HUES64 (cell line): ENCODE measurements at regions not wholly inside any gene's neighbourhood (a gene's known extent, or its start where the extent isn't known, plus 50 kb on each side); places are given as distances from the start of the nearest gene placed in this dataset.

Experiments
- H3K27ac ChIP-seq: 2 replicates; pipeline ENCODE4 v1.7.0; 2013; ENCODE audit warnings: low read depth, low read length, inconsistent platforms
- H3K27me3 ChIP-seq: 2 replicates; pipeline ENCODE4 v1.6.1; 2013; ENCODE audit warnings: mild to moderate bottlenecking, low read length; ENCODE audit not compliant: insufficient read depth
- H3K36me3 ChIP-seq: 2 replicates; pipeline ENCODE4 v1.6.1; 2013; ENCODE audit warnings: mild to moderate bottlenecking, low read length; ENCODE audit not compliant: insufficient read depth
- H3K4me1 ChIP-seq: 2 replicates; pipeline ENCODE4 v1.6.1; 2013; ENCODE audit warnings: mild to moderate bottlenecking, low read length, moderate library complexity; ENCODE audit not compliant: insufficient read depth
- H3K4me3 ChIP-seq: 2 replicates; pipeline ENCODE4 v1.5.1; 2013; ENCODE audit warnings: mild to moderate bottlenecking, low read length, moderate library complexity
- H3K9ac ChIP-seq: 2 replicates; pipeline ENCODE4 v1.6.1; 2013; ENCODE audit warnings: mild to moderate bottlenecking, low read depth, low read length
- H3K9me3 ChIP-seq: 2 replicates; pipeline ENCODE4 v1.6.1; 2013; ENCODE audit warnings: low read depth, low read length; ENCODE audit not compliant: insufficient read depth
- whole genome bisulfite sequencing: fragments of 150-250, 120-280 bp; methylation state at CpG from one replicate; pipeline ENCODE4 v1.1.7; 2013; ENCODE audit warnings: missing lambda C conversion rate; 5-methylcytosine and 5-hydroxymethylcytosine counted together

- H3K9me3 ChIP-seq, result peaks cover 11% of the 10 kb centered on the region
- H3K27me3 ChIP-seq, result no peaks in the 10 kb centered on the region
- WGBS, result 80% methylated on average over 1 of the region's 2 CpGs
- H3K36me3 ChIP-seq, result no peaks in the 10 kb centered on the region
- no peaks in the 10 kb centered on the region for H3K4me1 ChIP-seq
- H3K9ac ChIP-seq, result no peak overlapping the region
- H3K4me3 ChIP-seq, result no peak overlapping the region
- H3K27ac ChIP-seq, result no peak overlapping the region
Observed at GRCh38 chr1:55568732-55569131, 353.6 kb upstream of the USP24 start.

- no peak overlapping the region for H3K27ac ChIP-seq
- no peaks in the 10 kb centered on the region for H3K4me1 ChIP-seq
- H3K27me3 ChIP-seq, result no peaks in the 10 kb centered on the region
- no peaks in the 10 kb centered on the region for H3K36me3 ChIP-seq
- H3K4me3 ChIP-seq, result no peak overlapping the region
- H3K9ac ChIP-seq, result no peak overlapping the region
- 75% methylated on average over 1 of the region's 1 CpG for WGBS
- no peaks in the 10 kb centered on the region for H3K9me3 ChIP-seq
Observed at GRCh38 chr1:55560266-55560665, 345.1 kb upstream of the USP24 start.

- H3K27me3 ChIP-seq, result no peaks in the 10 kb centered on the region
- H3K27ac ChIP-seq, result no peak overlapping the region
- H3K36me3 ChIP-seq, result no peaks in the 10 kb centered on the region
- H3K4me3 ChIP-seq, result no peak overlapping the region
- H3K4me1 ChIP-seq, result no peaks in the 10 kb centered on the region
- 88% methylated on average over 6 of the region's 6 CpGs for WGBS
- H3K9me3 ChIP-seq, result no peaks in the 10 kb centered on the region
- no peak overlapping the region for H3K9ac ChIP-seq
Observed at GRCh38 chr1:55559842-55560241, 344.7 kb upstream of the USP24 start.

- H3K4me1 ChIP-seq, result no peaks in the 10 kb centered on the region
- no peak overlapping the region for H3K9ac ChIP-seq
- no peaks in the 10 kb centered on the region for H3K27me3 ChIP-seq
- no peak overlapping the region for H3K4me3 ChIP-seq
- no peaks in the 10 kb centered on the region for H3K36me3 ChIP-seq
- no peak overlapping the region for H3K27ac ChIP-seq
- H3K9me3 ChIP-seq, result no peaks in the 10 kb centered on the region
- WGBS, result 95% methylated on average over 6 of the region's 6 CpGs
Observed at GRCh38 chr1:55559161-55559611, 344.0 kb upstream of the USP24 start.

GRCh38 chr1:55558515-55558914 lies 343.4 kb upstream of the USP24 start:
- Histone ChIP-seq H3K36me3 (no peaks in the 10 kb centered on the region), H3K9ac (no peak overlapping the region), H3K4me1 (no peaks in the 10 kb centered on the region), H3K4me3 (no peak overlapping the region), H3K27ac (no peak overlapping the region), H3K9me3 (no peaks in the 10 kb centered on the region), H3K27me3 (no peaks in the 10 kb centered on the region)
- WGBS, result 97% methylated on average over 3 of the region's 3 CpGs

GRCh38 chr1:55555956-55556725 lies 341.0 kb upstream of the USP24 start:
- no peak overlapping the region for H3K4me3 ChIP-seq
- H3K9ac ChIP-seq, result no peak overlapping the region
- no peaks in the 10 kb centered on the region for H3K4me1 ChIP-seq
- no peaks in the 10 kb centered on the region for H3K36me3 ChIP-seq
- 88% methylated on average over 10 of the region's 10 CpGs for WGBS
- no peaks in the 10 kb centered on the region for H3K9me3 ChIP-seq
- H3K27me3 ChIP-seq, result no peaks in the 10 kb centered on the region
- H3K27ac ChIP-seq, result no peak overlapping the region

GRCh38 chr1:55554611-55555010 lies 339.4 kb upstream of the USP24 start:
- WGBS, result 96% methylated on average over 3 of the region's 3 CpGs
- no peak overlapping the region for H3K4me3 ChIP-seq
- no peak overlapping the region for H3K27ac ChIP-seq
- no peaks in the 10 kb centered on the region for H3K27me3 ChIP-seq
- H3K36me3 ChIP-seq, result no peaks in the 10 kb centered on the region
- H3K9ac ChIP-seq, result no peak overlapping the region
- H3K9me3 ChIP-seq, result no peaks in the 10 kb centered on the region
- H3K4me1 ChIP-seq, result no peaks in the 10 kb centered on the region

- Histone ChIP-seq H3K36me3 (no peaks in the 10 kb centered on the region), H3K9me3 (no peaks in the 10 kb centered on the region), H3K9ac (no peak overlapping the region), H3K27ac (no peak overlapping the region), H3K4me1 (no peaks in the 10 kb centered on the region), H3K4me3 (no peak overlapping the region), H3K27me3 (no peaks in the 10 kb centered on the region)
- whole genome bisulfite sequencing, result 94% methylated on average over 3 of the region's 3 CpGs
Observed at GRCh38 chr1:55552636-55553035, 337.5 kb upstream of the USP24 start.

- 95% methylated on average over 6 of the region's 6 CpGs for WGBS
- H3K4me3 ChIP-seq, result no peak overlapping the region
- H3K36me3 ChIP-seq, result no peaks in the 10 kb centered on the region
- H3K27me3 ChIP-seq, result no peaks in the 10 kb centered on the region
- no peaks in the 10 kb centered on the region for H3K4me1 ChIP-seq
- no peaks in the 10 kb centered on the region for H3K9me3 ChIP-seq
- H3K9ac ChIP-seq, result no peak overlapping the region
- no peak overlapping the region for H3K27ac ChIP-seq
Observed at GRCh38 chr1:55547405-55547804, 332.2 kb upstream of the USP24 start.

- Histone ChIP-seq H3K4me3 (no peak overlapping the region), H3K9me3 (no peaks in the 10 kb centered on the region), H3K27me3 (no peaks in the 10 kb centered on the region), H3K4me1 (no peaks in the 10 kb centered on the region), H3K9ac (no peak overlapping the region), H3K27ac (no peak overlapping the region), H3K36me3 (no peaks in the 10 kb centered on the region)
- 98% methylated on average over 1 of the region's 1 CpG for WGBS
Observed at GRCh38 chr1:55546553-55546952, 331.4 kb upstream of the USP24 start.

GRCh38 chr1:55544826-55545225 lies 329.7 kb upstream of the USP24 start:
- no peaks in the 10 kb centered on the region for H3K4me1 ChIP-seq
- no peaks in the 10 kb centered on the region for H3K27me3 ChIP-seq
- H3K27ac ChIP-seq, result no peak overlapping the region
- H3K4me3 ChIP-seq, result no peak overlapping the region
- H3K36me3 ChIP-seq, result no peaks in the 10 kb centered on the region
- H3K9me3 ChIP-seq, result no peaks in the 10 kb centered on the region
- WGBS, result 97% methylated on average over 2 of the region's 3 CpGs
- no peak overlapping the region for H3K9ac ChIP-seq
